COLO829 (cell line): ENCODE measurements at regions not wholly inside any gene's neighbourhood (a gene's known extent, or its start where the extent isn't known, plus 50 kb on each side); places are given as distances from the start of the nearest gene placed in this dataset.
A peak's percentile ranks its signal among the peaks of the same experiment; 100 is the strongest.
"Not testable (repeated sequence)": the region's sequence is repeated elsewhere in the genome, so short reads cannot be mapped to it uniquely, and the experiment has no call there.

ENCODE experiments used
- DNase-seq: peaks from one replicate; pipeline ENCODE4 v3.0.0; 2012; ENCODE audit warnings: low spot score

DNA sequence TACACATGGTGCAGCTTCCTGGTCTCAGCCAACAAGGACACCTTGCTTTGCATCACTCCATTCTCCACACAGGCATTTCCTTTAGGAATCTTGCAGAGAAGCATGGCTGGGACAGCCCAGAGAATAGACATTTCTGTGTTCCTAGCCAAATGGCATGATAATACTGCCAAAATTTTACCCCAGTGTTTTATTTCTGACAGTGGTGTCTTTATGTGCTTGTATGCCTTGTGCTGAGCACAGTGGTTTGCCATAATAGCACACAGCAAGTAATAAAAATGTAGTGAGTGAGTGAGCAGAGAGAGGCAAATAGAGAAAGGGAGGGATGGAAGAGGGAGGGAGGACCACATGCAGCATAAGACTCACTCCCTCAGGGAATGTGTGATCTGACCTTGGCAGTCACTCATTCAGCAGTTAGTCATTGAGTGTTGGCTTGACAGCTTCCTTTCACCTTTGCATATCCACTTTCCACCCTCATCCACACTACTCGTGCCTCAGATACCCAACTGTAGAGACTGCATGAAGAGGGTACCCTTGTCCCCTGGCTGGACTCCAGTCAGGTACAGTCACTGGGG lies 212.8 kb upstream of the CCDC196 start:
- DNase-seq = peak; percentile 20

DNA sequence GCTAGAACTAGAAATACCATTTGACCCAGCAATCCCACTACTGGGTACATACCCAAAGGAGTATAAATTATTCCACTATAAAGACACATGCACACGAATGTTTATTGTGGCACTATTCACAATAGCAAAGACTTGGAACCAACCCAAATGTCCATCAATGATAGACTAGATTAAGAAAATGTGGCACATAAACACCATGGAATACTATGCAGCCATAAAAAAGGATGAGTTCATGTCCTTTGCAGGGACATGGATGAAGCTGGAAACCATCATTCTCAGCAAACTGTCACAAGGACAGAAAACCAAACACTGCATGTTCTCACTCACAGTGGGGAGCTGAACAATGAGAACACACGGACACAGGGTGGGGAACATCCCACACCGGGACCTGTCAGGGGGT lies 207.8 kb upstream of the CCDC196 start:
- not testable (repeated sequence) for DNase-seq

DNA sequence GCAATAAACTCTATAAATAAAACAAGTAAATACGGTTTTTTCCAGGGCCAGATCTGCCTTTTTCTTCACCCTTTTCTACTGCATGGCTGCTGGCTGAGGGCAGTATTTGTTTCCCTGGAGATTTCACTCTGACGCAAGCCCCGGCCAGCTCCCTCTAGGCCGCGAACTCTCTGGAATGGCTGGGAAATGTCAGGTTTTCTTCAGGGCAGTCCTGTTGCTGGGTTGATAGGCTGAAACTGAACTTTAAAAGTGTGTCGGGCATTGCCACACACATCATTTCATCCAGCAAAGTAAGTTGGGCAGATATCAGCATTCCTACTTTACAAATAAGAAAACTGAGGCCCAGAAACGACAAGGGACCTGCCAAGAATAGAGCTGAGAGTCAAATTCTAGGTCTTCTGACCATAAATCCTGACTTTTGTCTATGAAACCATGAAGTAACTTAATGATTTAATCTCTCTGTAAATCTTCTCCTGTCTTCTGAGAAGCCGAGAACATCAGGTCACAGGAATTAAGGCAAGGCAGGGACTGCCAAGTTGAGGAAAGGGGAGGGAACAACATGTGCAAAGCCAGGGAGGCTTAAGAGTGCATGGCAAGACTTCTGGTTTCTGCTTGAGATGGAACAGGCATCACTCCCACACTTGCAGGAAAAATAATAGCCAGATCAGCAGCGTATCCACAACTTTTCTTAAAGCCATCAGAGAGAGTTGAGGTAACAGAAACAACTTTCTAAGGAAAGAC lies 205.0 kb upstream of the CCDC196 start:
- no peak for DNase-seq

DNA sequence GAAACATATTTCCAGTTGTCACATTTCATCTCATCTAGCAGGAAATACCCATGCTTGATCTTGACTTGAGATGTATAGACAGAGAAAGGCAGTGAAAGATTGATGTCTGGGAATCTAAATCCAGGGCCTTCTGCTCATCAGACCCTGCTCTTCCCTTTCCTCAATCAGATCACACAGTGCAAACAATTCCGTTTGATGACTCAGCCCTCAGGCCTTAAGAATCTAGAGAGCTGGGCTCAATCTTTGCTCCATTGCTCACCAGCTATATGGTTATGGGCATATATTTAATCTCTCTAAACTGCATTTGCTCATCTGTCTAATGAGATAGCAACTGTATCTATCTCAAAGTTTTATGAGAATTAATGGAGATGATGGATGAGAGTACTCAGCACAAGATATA lies 201.8 kb upstream of the CCDC196 start:
- DNase-seq = no peak

DNA sequence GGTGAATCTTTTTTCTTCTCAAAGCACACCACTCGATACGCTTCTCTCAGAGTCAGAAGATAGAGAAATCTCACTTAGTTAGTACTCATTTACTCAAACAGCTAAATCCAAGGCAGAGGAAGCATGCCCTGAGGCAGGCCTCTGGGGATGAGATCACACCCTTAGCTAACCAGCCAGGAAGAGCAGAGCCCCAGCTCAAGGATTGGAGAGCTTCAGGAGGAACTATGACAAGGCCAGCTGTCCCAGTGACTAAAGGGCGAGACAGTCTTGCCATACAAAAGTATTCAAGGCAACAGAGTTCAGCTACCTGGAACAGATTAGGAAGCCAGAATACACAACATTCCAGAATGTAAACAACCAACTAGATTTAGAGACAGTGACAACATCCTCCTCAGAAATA lies 197.7 kb upstream of the CCDC196 start:
- DNase-seq = no peak

DNA sequence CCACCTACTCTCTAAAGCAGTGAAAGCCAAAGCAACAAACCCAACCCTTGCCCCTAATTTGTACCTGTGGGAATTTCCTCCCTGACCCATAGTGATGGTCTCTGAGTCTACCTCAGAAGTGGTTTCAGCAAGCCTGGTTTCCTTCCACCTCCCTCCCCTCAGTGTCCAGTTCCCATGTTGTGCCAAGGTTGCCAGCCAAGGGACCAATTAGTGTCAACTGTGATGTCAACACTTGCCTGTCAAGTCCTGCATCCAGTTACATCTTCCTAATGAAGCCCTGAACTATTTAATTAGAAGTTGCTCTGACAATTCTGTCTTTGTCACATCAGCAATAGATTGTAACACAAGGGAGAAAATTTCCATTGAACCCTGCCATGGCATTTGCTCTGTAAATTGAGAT lies 194.4 kb upstream of the CCDC196 start:
- DNase-seq = no peak

DNA sequence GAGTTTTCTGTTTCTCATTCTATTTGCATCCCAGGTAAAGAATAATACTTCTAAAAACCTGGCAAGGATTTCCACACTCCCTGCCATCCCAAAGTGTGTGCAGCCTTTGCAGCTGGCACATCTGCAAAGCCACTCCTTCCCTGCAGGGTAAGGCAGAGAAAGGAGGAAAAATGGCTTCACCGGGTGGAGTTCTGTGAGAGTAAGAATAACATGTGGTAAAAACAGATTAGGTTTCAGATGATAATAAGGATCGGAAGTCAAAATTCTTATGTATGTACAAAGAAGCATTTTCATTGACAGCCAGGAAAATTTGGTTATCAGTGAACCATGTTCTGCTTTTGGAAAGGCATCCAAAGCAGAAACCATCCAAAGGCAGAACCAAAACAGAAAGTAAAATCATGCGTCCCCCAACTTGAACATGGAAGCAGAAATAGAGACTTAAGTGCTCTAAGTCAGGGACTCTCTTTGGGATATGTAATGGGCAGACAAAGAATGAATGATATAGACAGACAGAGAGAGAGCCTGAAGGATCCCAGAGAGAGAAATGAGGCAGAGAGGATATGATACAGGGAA lies 192.6 kb upstream of the CCDC196 start:
- DNase-seq = no peak

DNA sequence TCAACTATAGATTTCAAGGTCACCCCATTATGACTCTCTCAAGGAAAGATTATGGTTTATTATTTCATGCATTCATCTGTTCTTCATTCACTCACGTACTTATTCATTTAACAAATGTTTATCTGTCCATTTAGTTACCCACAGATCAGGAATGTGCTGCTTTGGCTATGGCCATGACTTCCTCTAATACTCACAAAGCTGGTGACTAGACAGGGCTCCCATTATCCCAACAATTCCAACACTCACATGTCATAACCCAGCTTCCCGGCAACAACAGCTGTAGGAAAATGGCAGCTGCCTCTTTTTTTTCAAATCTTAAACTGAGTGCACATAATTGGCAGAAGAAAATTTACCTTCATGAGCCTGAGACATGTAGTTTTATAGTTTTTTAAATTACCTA lies 190.8 kb upstream of the CCDC196 start:
- peak; percentile 30 for DNase-seq

DNA sequence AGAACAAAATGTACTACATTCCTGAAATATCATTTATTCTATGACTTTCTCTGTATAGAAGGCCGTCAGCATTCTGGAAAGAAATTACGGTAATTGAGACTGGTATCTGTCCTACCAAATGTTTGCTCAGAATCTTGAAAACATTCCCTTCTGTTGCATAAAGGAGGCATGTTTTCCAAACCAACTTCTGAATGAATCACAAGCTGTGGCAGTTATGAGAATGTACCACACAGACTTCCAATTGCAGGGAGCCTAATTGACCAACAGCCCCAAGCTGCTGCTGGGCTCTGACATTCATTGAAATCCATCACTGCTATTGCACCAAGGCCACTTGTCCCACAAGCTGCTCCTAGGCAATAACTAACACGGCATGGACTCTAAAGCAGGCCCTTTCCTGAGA lies 185.3 kb upstream of the CCDC196 start:
- DNase-seq = no peak

DNA sequence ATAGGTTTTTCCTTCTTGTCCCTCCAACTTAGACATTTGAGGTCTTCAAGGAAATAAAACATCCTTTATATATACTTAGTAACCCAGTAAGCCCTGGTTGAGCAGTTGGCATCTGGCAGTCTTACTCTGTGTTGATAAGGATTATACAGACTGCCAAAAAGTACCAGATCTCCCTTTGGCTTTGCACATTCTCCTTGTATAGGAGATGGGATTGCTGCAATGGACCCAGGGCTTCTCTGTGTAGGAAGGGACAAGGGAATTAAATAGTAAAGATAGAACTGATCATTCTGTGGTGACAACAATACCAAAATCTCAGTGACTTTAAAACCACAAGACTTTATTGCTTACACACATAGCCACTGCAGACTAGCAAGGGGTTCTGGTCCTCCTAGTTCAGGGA lies 180.1 kb upstream of the CCDC196 start:
- no peak for DNase-seq

DNA sequence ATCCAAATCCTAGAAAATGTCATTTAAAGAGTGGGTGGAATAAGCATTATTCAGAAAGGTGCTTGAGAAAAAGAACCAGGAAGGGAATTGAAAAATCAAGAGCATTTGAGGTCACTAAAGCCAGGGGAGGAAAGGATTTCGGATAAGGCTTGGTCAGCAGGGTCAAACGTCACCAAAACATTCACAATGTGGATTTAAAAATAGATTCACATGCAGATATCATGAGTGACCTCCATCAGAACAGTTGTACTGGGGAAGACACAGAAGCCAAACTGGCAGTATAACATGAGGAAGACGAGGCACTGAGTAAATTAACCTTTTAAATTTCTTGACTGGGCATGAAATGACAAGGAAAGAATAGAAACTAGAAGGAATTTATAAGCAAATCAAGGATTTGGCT lies 175.1 kb upstream of the CCDC196 start:
- DNase-seq = no peak

DNA sequence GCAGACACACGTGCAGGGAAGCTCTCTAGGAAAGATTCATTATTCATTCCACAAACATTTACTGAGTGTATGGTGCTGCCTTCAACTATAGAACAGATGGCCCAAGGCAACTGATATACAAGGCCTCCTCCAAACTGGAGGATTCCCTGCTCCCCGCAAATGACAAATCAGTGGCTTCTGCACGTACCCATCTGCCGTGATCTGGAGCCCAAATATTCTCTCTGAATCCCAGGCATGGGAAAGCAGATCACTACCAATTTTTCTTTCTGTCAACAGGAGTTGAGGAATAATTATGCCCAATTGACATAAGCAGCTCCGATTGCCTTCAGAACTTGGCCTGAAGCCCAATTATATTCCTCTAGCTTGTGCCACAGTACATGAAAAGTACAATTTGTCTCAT lies 174.2 kb upstream of the CCDC196 start:
- no peak for DNase-seq

DNA sequence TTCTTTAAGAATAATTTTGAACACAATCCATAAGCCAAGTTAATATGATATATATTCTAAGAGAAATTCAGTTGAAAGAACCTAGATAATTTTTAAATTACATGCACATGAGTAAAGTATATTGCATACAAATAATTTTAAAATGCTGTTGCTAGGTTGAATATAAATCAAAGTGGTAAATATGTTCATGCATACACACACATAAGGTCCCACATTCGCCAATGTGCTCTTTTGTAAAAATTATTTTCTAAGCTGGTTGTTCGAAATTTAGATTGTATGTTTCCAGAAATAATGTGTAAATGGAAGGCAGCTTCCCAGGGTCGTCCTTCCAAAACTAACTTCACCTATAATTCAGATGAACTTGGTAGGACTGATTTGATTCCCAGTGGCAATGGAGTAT lies 173.7 kb upstream of the CCDC196 start:
- no peak for DNase-seq

DNA sequence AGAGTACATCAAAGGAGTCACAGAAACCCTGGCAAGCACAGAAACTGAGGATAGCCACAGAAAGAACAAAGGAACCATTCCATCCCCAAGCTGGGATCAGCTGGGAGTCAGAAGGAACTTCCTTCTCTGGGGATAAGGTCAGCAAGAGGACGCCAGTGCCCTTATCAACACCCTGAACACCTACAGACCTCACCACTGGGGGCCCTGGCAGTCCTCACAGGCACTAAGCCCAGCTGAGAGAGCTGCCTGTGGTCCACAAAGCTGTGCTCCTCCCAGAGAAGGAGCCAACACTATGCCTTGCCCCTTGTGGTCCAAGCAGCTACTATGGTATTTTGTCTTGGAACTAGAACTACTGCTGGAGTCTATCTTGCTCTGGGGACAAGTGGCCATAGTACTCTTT lies 171.1 kb upstream of the CCDC196 start:
- no peak for DNase-seq

DNA sequence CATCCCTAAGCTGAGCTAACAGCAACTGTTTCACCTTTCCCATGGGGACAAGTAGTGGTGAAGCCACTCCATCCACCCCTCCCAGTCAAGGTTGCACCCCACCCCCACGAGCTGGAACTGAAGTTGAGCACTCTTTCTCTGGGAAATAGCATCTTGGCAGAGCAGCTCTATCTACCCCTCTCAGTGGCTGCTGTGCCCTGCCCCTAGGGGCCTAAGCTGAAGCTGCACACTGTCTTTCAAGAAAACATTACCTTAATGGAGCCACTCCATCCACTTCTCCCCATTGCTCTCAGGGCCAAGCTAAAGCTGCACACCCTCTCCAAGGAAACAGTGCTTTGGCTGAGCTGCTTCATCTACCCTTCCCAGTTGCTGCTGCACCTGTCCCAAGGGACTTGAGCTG lies 170.6 kb upstream of the CCDC196 start:
- no peak for DNase-seq

DNA sequence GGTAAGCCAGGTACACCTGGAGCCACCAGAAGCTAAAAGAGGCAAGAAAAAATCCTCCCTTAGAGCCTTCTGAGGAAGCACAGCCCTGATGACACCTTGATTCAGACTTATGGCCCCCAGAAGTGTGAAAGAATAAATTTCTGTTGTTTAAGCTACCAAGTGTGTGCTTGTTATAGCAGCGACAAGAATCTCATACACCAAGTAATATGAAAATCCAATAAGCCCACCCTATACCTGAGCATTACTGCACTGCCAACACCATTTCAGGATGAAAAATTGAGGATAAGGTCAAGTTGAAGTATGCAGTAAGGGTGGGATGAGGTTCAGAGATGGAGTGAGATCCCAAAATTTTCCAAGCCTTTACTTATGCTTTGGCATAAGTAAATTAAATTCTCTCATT lies 163.6 kb upstream of the CCDC196 start:
- no peak for DNase-seq

DNA sequence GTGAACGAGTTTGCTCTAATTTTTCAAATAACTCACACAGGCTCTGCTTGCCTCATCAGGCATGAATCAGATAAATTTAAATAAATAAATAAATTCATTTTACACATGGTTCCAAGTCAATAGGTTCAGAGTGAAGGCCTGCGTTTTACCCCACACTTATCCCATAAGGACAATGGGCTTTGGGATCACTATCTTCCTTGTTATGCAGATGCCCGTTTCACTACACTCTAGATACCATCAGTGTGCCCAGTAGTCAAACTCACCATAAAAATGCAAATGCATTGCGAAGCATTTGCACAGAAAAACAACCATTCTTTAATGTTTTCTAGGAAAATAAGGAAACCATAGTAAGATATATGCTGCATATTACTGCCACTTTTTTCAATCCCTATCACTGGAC lies 155.9 kb upstream of the CCDC196 start:
- no peak for DNase-seq

DNA sequence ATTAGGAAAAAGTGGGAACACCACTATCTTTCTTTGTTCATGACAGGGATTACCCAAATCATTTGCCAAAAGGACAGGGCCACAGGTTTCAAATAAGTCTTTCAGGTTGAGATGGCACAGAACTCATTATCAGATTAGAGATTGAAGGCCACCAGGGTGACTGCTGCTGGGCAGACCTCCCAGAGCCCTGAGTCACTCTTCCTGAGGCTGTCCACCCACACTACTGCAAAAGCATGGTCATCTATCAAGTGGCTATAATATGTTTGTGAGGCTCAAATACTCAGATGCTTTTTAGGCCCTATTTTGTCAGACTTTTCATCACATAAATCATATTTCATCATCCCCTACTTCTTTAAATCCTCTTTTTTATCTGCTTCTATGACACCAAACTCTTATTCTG lies 155.3 kb upstream of the CCDC196 start:
- peak; percentile 61 for DNase-seq

DNA sequence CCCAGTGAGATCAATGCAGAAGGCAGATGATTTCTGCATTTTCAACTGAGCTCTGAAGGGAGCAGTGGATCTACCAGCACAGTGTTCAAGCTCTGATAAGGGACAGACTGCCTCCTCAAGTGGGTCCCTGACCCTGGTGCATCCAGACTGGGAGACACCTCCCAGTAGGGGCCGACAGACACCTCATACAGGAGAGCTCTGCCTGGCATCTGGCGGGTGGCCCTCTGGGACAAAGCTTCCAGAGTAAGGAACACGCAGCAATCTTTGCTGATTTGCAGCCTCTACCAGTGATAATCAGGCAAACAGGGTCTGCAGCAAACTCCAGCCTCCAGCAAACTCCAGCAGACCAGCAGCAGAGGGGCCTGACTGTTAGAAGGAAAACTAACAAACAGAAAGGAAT lies 152.9 kb upstream of the CCDC196 start:
- not testable (repeated sequence) for DNase-seq

DNA sequence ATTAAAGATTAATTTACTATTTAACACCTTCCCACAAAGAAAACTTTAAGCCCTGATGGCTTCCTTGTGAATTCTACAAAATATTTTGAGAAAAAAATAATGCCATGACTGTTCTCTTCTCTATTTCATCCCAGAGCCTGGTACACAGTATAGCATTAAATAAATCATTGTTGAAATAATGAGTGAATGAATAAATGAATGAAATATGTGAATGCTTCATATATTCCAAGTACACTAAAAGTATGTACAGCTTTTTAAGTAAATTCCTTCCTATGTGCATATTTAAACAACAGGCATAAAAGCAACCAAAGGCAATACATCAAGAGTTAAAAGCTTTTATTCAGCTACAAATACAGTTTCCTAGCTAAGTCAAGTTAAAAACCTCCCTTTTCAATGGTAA lies 144.9 kb upstream of the CCDC196 start:
- DNase-seq = no peak

DNA sequence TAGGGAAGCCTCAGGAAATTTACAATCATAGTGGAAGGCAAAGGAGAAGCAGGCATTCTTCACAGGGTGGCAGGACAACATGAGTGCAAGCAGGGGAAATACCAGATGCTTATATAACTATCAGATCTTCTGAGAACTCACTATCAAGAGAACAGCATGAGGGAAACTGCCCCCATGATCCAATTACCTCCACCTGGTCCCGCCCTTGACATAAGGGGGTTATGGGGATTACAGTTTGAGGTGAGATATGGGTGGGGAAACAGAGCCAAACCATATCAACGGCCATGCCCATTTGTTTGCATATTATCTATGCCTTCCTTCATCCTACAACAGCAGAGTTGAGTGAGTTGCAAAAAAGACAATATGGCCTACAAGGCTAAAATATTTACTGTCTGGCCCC lies 140.2 kb upstream of the CCDC196 start:
- no peak for DNase-seq

DNA sequence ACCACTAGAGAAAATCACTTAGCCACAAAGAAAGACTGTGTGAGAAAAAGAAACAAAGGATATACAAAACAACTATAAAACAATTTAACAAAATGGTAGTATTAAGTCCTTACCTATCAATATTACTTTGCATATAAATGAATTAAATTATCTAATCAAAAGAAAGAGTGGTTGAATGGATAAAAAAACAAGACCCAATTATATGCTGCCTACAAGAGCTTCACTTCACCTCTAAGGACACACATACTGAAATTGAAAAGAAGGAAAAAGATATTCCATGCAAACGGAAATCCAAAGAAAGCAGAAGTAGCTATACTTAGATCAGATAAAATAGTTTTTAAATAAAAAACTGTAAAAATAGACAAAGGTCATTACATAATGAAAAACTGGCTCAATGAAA lies 134.9 kb upstream of the CCDC196 start:
- DNase-seq = no peak

DNA sequence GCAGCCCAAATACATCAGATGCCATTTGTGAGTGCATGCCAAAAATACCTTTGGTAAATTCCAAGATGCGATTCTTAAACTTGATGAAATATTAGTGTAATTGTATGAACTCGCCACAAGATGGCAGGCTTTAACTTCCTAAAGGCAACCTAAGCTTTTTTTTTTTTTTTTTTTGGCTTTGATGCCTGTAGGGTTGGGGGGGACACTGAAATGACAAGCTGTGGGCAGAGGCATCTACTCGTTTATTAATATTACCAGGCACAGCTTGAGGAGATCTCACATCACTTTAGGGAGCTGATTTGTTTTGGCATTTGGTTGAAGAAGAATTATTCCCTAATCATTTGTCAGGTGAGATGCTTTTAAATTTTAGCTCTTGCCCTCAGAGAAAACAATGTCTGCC lies 126.7 kb upstream of the CCDC196 start:
- peak; percentile 44 for DNase-seq

DNA sequence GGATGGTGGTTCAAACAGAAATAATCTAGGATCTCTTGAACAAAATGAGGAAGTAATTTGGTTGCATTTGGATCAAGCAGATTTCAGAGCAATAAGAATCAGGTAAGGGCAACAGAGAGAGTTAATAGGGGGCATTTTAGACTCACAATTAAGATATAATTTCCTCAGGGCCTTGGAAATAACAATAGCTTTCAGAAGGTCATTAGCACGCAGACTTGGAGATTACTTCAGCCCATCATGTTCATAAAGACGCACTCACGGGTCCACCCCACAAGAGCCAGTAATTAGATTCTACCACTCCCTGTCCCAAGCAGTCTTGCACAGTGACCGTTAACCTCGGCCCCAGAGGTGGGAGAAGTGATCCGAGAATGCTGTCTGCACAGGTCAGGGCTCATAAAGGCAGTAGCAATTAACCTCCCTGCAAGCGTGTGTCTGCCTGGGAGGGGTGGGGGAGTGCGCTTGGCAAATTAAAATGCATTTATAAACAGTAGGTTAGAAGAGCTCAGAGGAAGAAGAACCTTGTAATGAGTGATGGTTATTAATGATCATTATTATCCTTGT lies 125.7 kb upstream of the CCDC196 start:
- no peak for DNase-seq
